SJSA1 (cell line): ENCODE measurements at regions not wholly inside any gene's neighbourhood (a gene's known extent, or its start where the extent isn't known, plus 50 kb on each side); places are given as distances from the start of the nearest gene placed in this dataset.
"Not testable (repeated sequence)": the region's sequence is repeated elsewhere in the genome, so short reads cannot be mapped to it uniquely, and the experiment has no call there.

Experiments used
- DNase-seq, 2 experiments: peaks; one replicate each; pipeline ENCODE4 v3.0.0-alpha.2; 2015 to 2020; ENCODE audit warnings: low spot score in 2 of 2, low read depth in 1 of 2
- H3K27ac ChIP-seq: fragments of 250-450 bp; sonication (Bioruptor Pico); 2 replicates; pipeline ENCODE4 v1.5.1; 2020; ENCODE audit warnings: mild to moderate bottlenecking, moderate library complexity
- H3K27me3 ChIP-seq: fragments of 250-450 bp; sonication (Bioruptor Pico); replicated peaks from 2 replicates; pipeline ENCODE4 v1.5.1; 2020; ENCODE audit warnings: mild to moderate bottlenecking, moderate library complexity
- H3K36me3 ChIP-seq: fragments of 250-450 bp; sonication (Bioruptor Pico); 2 replicates; pipeline ENCODE4 v1.5.1; 2020; ENCODE audit warnings: mild to moderate bottlenecking
- H3K4me1 ChIP-seq: fragments of 250-450 bp; sonication (Bioruptor Pico); replicated peaks from 2 replicates; pipeline ENCODE4 v1.6.1; 2021; ENCODE audit warnings: mild to moderate bottlenecking
- H3K4me3 ChIP-seq: fragments of 250-450 bp; sonication (Bioruptor Pico); 2 replicates; pipeline ENCODE4 v1.5.1; 2020; ENCODE audit warnings: mild to moderate bottlenecking
- H3K9me3 ChIP-seq: fragments of 250-450 bp; sonication (Bioruptor Pico); replicated peaks from 2 replicates; pipeline ENCODE4 v1.5.1; 2020; ENCODE audit warnings: mild to moderate bottlenecking

DNA sequence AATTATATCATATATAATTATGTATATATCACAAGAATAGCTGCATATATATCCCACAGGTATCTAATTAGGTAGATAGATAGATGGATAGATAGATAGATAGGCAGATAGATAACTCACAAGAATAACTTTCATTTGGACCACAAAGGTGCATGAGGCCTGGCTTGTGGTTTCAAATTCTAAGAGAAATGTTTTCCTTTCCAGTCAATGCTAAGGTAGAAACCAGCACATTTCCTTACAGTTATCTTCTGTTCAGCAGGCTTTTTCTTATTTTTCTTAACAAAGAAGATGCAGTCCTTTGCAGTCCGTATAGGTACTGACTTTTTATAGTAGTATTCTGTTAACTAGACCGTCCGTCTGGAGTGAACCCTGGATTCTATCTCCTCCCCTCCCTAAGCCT, 152.9 kb upstream of the ANKFN1 start:
- DNase-seq = no peak
- H3K4me1 ChIP-seq = no peaks in the 10 kb centered on the region
- no peaks in the 10 kb centered on the region for H3K36me3 ChIP-seq
- no peaks in the 10 kb centered on the region for H3K27me3 ChIP-seq
- H3K4me3 ChIP-seq = no peak overlapping the region
- no peaks in the 10 kb centered on the region for H3K9me3 ChIP-seq
- no peak overlapping the region for H3K27ac ChIP-seq

DNA sequence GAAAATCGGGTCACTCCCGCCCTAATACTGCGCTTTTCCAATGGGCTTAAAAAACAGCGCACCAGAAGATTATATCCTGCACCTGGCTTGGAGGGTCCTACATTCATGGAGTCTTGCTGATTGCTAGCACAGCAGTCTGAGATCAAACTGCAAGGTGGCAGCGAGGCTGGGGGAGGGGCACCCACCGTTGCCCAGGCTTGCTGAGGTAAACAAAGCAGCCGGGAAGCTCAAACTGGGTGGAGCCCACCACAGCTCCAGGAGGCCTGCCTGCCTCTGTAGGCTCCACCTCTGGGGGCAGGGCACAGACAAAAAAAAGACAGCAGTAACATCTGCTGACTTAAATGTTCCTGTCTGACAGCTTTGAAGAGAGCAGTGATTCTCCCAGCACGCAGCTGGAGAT, 150.6 kb upstream of the ANKFN1 start:
- H3K27ac ChIP-seq, H3K27me3 ChIP-seq, H3K4me3 ChIP-seq, H3K9me3 ChIP-seq, DNase-seq, H3K4me1 ChIP-seq, H3K36me3 ChIP-seq: not testable (repeated sequence)

DNA sequence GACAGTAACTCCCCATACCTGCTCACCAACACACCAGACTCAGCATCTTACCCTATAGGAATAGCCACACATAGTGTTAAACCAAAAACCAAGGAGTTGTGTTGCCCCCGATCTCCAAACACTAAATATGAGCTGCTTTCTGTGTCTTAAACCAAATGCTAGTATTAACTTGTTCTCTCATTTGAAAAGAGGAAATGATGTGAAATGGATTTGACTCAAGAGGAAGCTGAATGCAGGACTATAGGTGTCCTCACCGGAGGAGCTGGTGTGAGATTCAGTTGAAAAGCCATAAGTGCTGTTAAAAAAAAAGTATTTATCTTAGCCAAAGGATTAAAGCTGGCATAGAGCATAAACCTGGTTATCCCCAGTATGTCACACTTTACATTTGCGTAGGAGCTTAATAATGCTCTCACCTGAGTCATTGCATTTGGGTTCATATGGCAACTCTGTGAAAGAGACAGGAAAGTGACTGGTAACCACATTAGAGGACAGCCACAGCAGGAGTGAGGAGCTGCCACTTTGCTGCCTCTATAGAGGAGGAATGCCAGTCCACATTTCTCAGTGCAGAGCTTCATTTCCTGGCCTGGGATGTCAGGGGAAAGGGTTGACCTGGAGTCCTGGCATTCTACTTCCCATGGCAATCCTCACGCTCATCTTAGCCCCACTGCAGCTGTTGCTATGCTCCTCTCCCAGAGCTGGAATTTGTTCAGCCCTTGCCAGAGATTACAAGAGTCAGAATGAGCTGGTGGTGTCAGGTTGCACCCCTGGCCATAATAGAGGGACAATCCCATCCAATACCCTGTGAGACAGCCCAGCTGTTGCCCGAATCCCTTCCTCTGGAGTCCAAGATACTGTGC, 143.3 kb upstream of the ANKFN1 start:
- no peaks in the 10 kb centered on the region; the same call in 1 of the 2 replicates for H3K9me3 ChIP-seq
- H3K27ac ChIP-seq = no peak overlapping the region
- no peaks in the 10 kb centered on the region for H3K36me3 ChIP-seq
- no peak for DNase-seq
- no peaks in the 10 kb centered on the region for H3K4me1 ChIP-seq
- H3K4me3 ChIP-seq = no peak overlapping the region
- no peaks in the 10 kb centered on the region for H3K27me3 ChIP-seq

DNA sequence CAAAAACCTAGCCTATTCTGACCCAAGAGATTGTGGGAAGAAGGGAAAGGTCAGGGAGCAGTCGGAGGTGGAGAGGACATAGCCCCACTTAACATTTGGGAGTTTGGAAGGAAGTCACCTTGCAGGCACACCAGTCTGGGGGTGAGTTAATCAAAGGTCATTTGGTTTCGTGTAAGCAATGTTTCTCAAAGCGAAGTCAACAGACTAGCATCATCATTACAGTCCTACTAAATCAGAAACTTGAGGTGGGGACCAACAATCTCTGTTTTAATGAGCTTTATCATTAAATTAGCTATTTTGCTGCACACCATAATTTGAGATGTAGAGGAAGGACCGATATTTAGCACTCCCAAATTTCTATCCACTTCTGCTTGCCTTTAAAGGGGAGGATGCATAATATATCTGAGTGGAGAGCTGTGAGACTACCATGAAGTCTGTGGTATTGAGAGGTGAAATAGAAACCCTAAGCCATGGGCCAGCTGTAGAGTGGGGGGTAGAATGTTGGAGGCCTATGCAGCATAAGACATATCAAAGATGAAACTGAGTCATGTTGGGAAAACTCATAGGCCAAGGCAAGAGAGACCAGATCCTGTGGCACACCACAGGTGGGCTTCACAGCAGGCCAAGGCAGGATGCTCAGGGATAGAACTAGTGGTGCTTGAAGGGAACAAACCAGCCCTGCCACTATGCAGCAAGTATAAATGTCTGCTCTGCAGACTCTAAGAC, 141.7 kb upstream of the ANKFN1 start:
- no peak overlapping the region for H3K27ac ChIP-seq
- H3K36me3 ChIP-seq = no peaks in the 10 kb centered on the region
- no peaks in the 10 kb centered on the region; the same call in 1 of the 2 replicates for H3K9me3 ChIP-seq
- no peaks in the 10 kb centered on the region for H3K27me3 ChIP-seq
- H3K4me1 ChIP-seq = no peaks in the 10 kb centered on the region
- H3K4me3 ChIP-seq = no peak overlapping the region
- DNase-seq = no peak

GRCh38 chr17:56018211-56018610, 135.1 kb upstream of the ANKFN1 start:
- H3K4me3 ChIP-seq = no peak overlapping the region
- no peaks in the 10 kb centered on the region for H3K27me3 ChIP-seq
- peaks cover 33% of the 10 kb centered on the region for H3K4me1 ChIP-seq
- no peak for DNase-seq
- H3K9me3 ChIP-seq = no peaks in the 10 kb centered on the region
- H3K27ac ChIP-seq = no peak overlapping the region
- H3K36me3 ChIP-seq = no peaks in the 10 kb centered on the region

DNA sequence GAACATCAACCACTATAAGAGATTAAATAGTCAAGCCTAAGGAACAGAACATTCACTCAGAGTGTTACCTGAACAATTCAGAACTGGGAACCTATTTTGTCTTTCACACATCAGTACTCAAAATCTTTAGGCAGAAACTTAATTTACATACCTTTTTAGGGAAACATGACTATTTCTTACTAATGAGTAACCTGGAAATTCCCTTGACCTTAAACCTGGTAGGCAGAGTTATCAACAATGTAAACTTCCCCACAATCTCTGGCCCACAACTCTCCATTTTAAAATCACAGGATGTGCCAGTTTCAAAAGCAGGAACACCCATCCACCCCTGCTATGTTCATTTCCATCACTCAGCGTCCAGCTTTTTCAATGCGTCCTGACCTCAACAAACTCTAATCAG, 132.9 kb upstream of the ANKFN1 start:
- no peaks in the 10 kb centered on the region for H3K9me3 ChIP-seq
- H3K4me3 ChIP-seq = no peak overlapping the region
- H3K4me1 ChIP-seq = peaks cover 33% of the 10 kb centered on the region
- DNase-seq = no peak
- H3K27ac ChIP-seq = peak overlapping the region; percentile 76
- no peaks in the 10 kb centered on the region for H3K27me3 ChIP-seq
- no peaks in the 10 kb centered on the region for H3K36me3 ChIP-seq

GRCh38 chr17:56021681-56022190, 131.5 kb upstream of the ANKFN1 start:
- no peaks in the 10 kb centered on the region for H3K27me3 ChIP-seq
- H3K9me3 ChIP-seq = no peaks in the 10 kb centered on the region
- H3K36me3 ChIP-seq = no peaks in the 10 kb centered on the region
- no peak overlapping the region for H3K4me3 ChIP-seq
- H3K27ac ChIP-seq = peak overlapping the region; percentile 76
- peaks cover 33% of the 10 kb centered on the region for H3K4me1 ChIP-seq
- DNase-seq = peak; percentile 80 to 91

DNA sequence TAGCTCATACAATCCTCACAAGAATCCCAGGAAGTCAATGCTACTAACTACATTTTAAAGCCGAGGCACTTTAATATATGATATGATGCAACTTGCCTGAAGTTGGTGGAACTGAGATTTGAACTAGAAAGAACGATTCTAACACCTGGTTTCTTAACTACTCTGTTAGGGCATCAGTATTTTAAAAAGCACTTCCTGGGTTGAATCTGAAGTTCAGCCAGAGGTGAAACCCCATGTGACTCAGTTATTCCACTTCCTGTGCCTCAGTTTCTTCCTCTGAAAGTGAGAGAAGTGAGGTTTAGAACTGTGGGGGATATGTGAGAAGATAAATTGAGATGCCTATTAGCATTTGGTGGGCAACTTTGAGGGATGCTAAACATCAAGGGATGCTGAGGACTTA, 129.4 kb upstream of the ANKFN1 start:
- no peaks in the 10 kb centered on the region for H3K36me3 ChIP-seq
- H3K27ac ChIP-seq = no peak overlapping the region
- H3K4me1 ChIP-seq = peaks cover 33% of the 10 kb centered on the region
- H3K4me3 ChIP-seq = no peak overlapping the region
- no peak for DNase-seq
- H3K27me3 ChIP-seq = no peaks in the 10 kb centered on the region
- H3K9me3 ChIP-seq = no peaks in the 10 kb centered on the region

- H3K9me3 ChIP-seq = no peaks in the 10 kb centered on the region
- DNase-seq = no peak
- H3K36me3 ChIP-seq = no peaks in the 10 kb centered on the region
- no peak overlapping the region for H3K27ac ChIP-seq
- H3K4me3 ChIP-seq = no peak overlapping the region
- H3K27me3 ChIP-seq = no peaks in the 10 kb centered on the region
- H3K4me1 ChIP-seq = peaks cover 21% of the 10 kb centered on the region
Measured at GRCh38 chr17:56026915-56027314, 126.4 kb upstream of the ANKFN1 start.

DNA sequence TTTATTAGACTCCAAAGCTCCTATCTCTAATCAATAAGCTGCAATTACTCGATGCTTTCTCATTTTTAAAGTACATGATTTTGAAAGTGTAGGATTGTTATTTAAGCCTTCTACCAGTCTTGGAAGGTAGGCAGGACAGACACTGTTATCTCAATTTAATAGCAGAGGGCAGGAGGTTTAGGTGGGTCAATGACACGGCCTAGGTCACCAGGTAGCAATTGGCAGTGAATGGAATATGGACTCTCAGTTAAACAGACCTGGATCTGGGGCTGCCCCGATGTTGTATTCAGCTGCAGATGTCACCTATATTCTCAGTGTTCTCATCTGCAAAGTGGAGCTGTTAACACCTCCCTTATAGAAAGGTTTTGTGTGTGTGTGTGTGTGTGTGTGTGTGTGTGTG, 124.4 kb upstream of the ANKFN1 start:
- no peaks in the 10 kb centered on the region for H3K27me3 ChIP-seq

GRCh38 chr17:56030009-56030624, 123.2 kb upstream of the ANKFN1 start:
- Histone ChIP-seq H3K27me3 (no peaks in the 10 kb centered on the region), H3K27ac (no peak overlapping the region), H3K4me1 (peaks cover 13% of the 10 kb centered on the region), H3K9me3 (no peaks in the 10 kb centered on the region), H3K36me3 (no peaks in the 10 kb centered on the region), H3K4me3 (no peak overlapping the region)
- no peak for DNase-seq

More for the DNA sequence above, 124.4 kb upstream of the ANKFN1 start:
- DNase-seq = no peak
- Histone ChIP-seq H3K4me3 (no peak overlapping the region), H3K9me3 (no peaks in the 10 kb centered on the region), H3K4me1 (peaks cover 13% of the 10 kb centered on the region), H3K36me3 (no peaks in the 10 kb centered on the region), H3K27ac (no peak overlapping the region)

DNA sequence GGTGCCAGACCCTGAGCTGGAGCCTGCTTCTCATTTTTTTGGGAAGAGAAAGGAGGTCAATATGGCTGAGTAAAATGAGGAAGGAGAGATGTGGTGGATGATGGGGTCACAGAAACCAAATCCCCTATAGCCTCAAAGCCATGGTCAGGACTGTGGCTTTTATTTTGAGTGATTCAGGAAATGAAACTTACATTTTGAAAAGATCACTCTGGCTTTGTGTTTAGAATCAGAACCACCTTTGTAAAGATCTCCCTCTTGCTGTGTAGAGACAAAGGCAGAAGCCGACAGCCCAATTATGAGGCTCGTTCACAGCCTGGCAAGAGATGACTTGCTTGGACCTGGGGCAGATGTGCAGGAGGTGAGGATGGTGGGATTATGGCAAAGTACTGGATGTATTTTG, 121.6 kb upstream of the ANKFN1 start:
- Histone ChIP-seq H3K27ac (no peak overlapping the region), H3K36me3 (no peaks in the 10 kb centered on the region), H3K4me1 (peaks cover 13% of the 10 kb centered on the region), H3K9me3 (no peaks in the 10 kb centered on the region), H3K4me3 (no peak overlapping the region), H3K27me3 (no peaks in the 10 kb centered on the region)
- DNase-seq = no peak

GRCh38 chr17:56034197-56034635, 119.1 kb upstream of the ANKFN1 start:
- no peak overlapping the region for H3K4me3 ChIP-seq
- no peak overlapping the region for H3K27ac ChIP-seq
- no peaks in the 10 kb centered on the region for H3K27me3 ChIP-seq
- DNase-seq = no peak
- no peaks in the 10 kb centered on the region for H3K9me3 ChIP-seq
- peaks cover 13% of the 10 kb centered on the region for H3K4me1 ChIP-seq
- no peaks in the 10 kb centered on the region for H3K36me3 ChIP-seq

- H3K9me3 ChIP-seq = no peaks in the 10 kb centered on the region; the same call in 1 of the 2 replicates
- H3K36me3 ChIP-seq = no peaks in the 10 kb centered on the region
- H3K4me1 ChIP-seq = no peaks in the 10 kb centered on the region
- no peaks in the 10 kb centered on the region for H3K27me3 ChIP-seq
- no peak for DNase-seq
- H3K27ac ChIP-seq = no peak overlapping the region
- no peak overlapping the region for H3K4me3 ChIP-seq
Measured at GRCh38 chr17:56038131-56038530, 115.1 kb upstream of the ANKFN1 start.
